Parathyroid adenoma (tissue), 2 donors: ENCODE measurements at regions not wholly inside any gene's neighbourhood (a gene's known extent, or its start where the extent isn't known, plus 50 kb on each side); places are given as distances from the start of the nearest gene placed in this dataset.

Experiments
- H2AFZ ChIP-seq: fragments of 300-600 bp; sonication (generic); one replicate; pipeline ENCODE4 v1.7.0; 2017; ENCODE audit warnings: antibody characterized with exemption, mild to moderate bottlenecking
- H3K27ac ChIP-seq: fragments of 300-600 bp; sonication (generic); one replicate; pipeline ENCODE4 v1.7.0; 2017
- H3K27me3 ChIP-seq: fragments of 300-600 bp; sonication (generic); one replicate; pipeline ENCODE4 v1.7.0; 2017; ENCODE audit warnings: low read length; ENCODE audit not compliant: control insufficient read depth, insufficient read depth
- H3K36me3 ChIP-seq: fragments of 300-600 bp; sonication (generic); one replicate; pipeline ENCODE4 v1.7.0; 2017; ENCODE audit warnings: low read length; ENCODE audit not compliant: control insufficient read depth, insufficient read depth
- H3K4me1 ChIP-seq: fragments of 300-600 bp; sonication (generic); one replicate; pipeline ENCODE4 v1.7.0; 2017; ENCODE audit warnings: control low read depth
- H3K4me2 ChIP-seq: fragments of 300-600 bp; sonication (generic); one replicate; pipeline ENCODE4 v1.7.0; 2017; ENCODE audit warnings: low read length
- H3K4me3 ChIP-seq: fragments of 300-600 bp; sonication (generic); one replicate; pipeline ENCODE4 v1.7.0; 2017; ENCODE audit warnings: low read depth, low read length
- H3K79me2 ChIP-seq: fragments of 300-600 bp; sonication (generic); one replicate; pipeline ENCODE4 v1.7.0; 2017; ENCODE audit warnings: control low read depth
- H3K9ac ChIP-seq: fragments of 300-600 bp; sonication (generic); one replicate; pipeline ENCODE4 v1.7.0; 2017; ENCODE audit warnings: mild to moderate bottlenecking
- H3K9me3 ChIP-seq: fragments of 300-600 bp; sonication (generic); one replicate; pipeline ENCODE4 v1.7.0; 2017; ENCODE audit warnings: low read length; ENCODE audit not compliant: control insufficient read depth
- TF ChIP-seq, protein P1 (sequence below): fragments of 300-600 bp; sonication (generic); IDR thresholded peaks from one replicate; pipeline ENCODE4 v1.7.0; 2017; ENCODE audit warnings: antibody characterized with exemption, mild to moderate bottlenecking
- donor health status: primary hyperparathyroidism.

DNA sequence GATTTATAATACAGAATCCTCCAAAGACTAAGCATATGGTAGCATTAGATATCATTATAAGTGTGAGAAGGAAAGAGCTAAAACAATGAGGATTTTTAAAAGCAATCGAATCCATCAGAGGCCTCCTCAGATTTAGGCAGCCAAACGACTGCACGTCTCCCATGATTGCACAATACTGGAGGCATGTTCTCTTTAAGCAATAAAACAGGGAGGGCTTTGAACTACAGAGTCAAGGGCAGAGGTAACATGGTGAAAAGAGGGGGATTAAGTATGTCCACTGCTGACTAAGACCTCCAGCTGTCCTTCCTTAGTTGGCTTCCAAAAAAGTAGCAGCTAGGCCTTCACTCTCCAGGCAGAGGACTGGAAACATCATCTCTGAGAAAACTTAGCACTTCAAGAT, 298.7 kb upstream of the RGMB start:
- Histone ChIP-seq H3K36me3 (no peaks in the 10 kb centered on the region), H3K79me2 (no peaks in the 10 kb centered on the region), H3K9me3 (no peaks in the 10 kb centered on the region), H3K4me2 (no peak overlapping the region), H3K27me3 (no peaks in the 10 kb centered on the region), H3K4me3 (no peak overlapping the region), H3K9ac (no peak overlapping the region), H3K4me1 (no peaks in the 10 kb centered on the region), H3K27ac (no peak overlapping the region), H2AFZ (no peak overlapping the region)
- TF ChIP-seq, protein P1, sequence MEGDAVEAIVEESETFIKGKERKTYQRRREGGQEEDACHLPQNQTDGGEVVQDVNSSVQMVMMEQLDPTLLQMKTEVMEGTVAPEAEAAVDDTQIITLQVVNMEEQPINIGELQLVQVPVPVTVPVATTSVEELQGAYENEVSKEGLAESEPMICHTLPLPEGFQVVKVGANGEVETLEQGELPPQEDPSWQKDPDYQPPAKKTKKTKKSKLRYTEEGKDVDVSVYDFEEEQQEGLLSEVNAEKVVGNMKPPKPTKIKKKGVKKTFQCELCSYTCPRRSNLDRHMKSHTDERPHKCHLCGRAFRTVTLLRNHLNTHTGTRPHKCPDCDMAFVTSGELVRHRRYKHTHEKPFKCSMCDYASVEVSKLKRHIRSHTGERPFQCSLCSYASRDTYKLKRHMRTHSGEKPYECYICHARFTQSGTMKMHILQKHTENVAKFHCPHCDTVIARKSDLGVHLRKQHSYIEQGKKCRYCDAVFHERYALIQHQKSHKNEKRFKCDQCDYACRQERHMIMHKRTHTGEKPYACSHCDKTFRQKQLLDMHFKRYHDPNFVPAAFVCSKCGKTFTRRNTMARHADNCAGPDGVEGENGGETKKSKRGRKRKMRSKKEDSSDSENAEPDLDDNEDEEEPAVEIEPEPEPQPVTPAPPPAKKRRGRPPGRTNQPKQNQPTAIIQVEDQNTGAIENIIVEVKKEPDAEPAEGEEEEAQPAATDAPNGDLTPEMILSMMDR = no peak

DNA sequence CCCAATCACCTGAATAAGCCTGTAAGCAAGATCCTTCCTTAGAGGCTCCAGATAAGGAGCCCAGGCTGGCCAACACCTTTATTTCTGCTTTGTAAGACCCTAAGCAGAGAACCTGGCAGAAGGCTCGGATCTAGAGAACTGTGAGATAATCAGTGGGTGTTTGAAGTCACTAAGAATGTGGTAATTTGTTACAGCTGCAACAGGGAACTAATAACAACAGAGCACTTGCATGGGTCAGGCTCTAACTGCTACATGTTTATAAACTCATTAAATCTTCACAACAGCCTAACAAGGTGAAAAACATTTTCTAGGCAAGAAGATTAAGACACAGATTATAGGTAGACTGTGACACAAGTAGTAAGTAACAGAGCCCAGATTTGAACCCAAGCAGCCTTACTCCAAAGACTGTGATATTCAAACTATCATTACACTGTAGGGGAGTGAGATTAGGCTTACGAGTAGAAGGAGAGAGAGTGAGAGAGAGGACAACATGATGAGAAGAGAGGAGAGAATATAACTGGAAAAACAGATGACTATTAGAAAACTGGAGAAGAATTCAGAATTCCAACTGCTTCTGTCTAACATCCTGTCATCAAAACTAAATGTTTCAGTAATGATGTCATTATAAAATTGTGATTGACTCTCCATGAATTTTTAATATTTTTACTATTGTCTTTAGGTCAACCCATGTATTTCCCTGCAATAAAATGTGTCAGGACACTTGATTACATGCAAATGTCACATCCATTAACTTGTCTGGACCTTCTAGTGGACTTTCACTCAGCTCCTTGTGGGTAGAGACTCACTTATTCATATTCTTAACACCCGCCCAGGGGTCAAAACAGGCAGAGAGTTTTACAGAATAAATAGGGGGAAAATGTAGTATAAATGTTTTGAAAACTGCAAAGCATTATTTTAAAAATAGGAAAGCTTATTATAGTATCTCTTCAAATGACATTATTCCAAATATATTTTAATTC, 290.9 kb upstream of the RGMB start:
- no peak overlapping the region for H3K27ac ChIP-seq
- no peaks in the 10 kb centered on the region for H3K4me1 ChIP-seq
- H3K27me3 ChIP-seq = no peaks in the 10 kb centered on the region
- H3K9me3 ChIP-seq = no peaks in the 10 kb centered on the region
- no peaks in the 10 kb centered on the region for H3K79me2 ChIP-seq
- H3K4me2 ChIP-seq = no peak overlapping the region
- no peak overlapping the region for H2AFZ ChIP-seq
- no peaks in the 10 kb centered on the region for H3K36me3 ChIP-seq
- TF ChIP-seq, protein P1 = no peak
- no peak overlapping the region for H3K9ac ChIP-seq
- H3K4me3 ChIP-seq = no peak overlapping the region

DNA sequence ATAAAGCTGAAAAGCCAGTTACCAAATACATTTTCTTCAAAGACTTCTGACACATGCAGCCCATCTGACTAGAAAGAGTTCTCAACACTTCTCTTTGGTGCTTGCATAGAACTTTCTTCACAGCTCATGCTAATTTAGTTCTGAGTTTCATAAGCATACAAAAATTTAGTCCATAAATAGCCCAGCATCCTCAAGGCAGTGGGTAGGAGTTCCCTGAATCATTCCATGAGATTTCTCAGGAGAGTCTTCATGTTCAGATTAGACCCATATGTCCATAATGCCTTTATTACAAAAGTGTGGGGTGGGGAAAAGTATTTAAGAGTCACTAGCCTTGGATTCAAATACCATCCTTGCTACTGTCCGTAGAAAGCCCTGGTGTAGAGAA, 290.2 kb upstream of the RGMB start:
- TF ChIP-seq, protein P1 = no peak
- Histone ChIP-seq H3K4me1 (no peaks in the 10 kb centered on the region), H3K9me3 (no peaks in the 10 kb centered on the region), H3K27me3 (no peaks in the 10 kb centered on the region), H3K9ac (no peak overlapping the region), H2AFZ (no peak overlapping the region), H3K27ac (no peak overlapping the region), H3K36me3 (no peaks in the 10 kb centered on the region), H3K4me2 (no peak overlapping the region), H3K4me3 (no peak overlapping the region), H3K79me2 (no peaks in the 10 kb centered on the region)

DNA sequence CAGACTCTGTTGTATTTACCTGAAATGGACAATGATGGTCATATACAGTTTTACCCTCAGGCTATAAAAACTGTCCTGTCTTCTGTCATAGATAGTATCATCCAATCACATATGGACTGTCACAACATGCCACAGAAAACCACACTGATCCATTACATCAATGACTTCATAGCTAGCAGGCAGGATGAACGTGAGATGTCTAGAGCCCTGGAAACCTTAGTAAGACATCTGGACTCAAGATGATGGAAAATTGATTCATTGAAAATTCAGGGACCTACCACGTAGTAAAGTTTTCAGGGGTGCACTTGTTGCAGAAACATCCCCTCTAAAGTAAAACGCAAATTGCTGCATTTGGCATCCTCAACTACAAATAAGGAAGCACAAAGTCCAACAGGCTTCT, 284.4 kb upstream of the RGMB start:
- Histone ChIP-seq H3K4me3 (no peak overlapping the region), H3K27me3 (no peaks in the 10 kb centered on the region), H2AFZ (no peak overlapping the region), H3K36me3 (no peaks in the 10 kb centered on the region), H3K4me1 (no peaks in the 10 kb centered on the region), H3K79me2 (no peaks in the 10 kb centered on the region), H3K9ac (no peak overlapping the region), H3K4me2 (no peak overlapping the region), H3K9me3 (no peaks in the 10 kb centered on the region), H3K27ac (no peak overlapping the region)
- TF ChIP-seq, protein P1 = no peak

DNA sequence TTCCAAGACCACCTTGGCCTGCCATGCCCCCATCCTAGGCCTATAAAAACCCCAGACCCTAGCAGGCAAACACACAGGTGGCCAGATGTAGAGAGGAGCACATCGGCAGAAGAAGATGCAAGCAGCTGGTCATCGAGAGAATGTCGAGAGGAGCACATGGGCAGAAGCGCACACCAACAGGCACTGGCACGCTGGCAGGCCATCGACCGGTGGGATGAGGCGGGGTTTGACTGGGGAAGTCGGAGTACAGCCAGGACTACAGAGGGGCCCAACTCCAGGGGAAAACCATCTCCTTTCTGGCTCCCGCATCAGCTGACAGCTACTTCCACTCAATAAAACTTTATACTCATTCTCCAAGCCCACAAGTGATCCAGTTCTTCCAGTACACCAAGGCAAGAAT, 283.1 kb upstream of the RGMB start:
- no peak overlapping the region for H2AFZ ChIP-seq
- no peaks in the 10 kb centered on the region for H3K27me3 ChIP-seq
- H3K9ac ChIP-seq = no peak overlapping the region
- H3K4me3 ChIP-seq = no peak overlapping the region
- H3K27ac ChIP-seq = no peak overlapping the region
- no peaks in the 10 kb centered on the region for H3K4me1 ChIP-seq
- H3K9me3 ChIP-seq = no peaks in the 10 kb centered on the region
- TF ChIP-seq, protein P1 = no peak
- no peak overlapping the region for H3K4me2 ChIP-seq
- no peaks in the 10 kb centered on the region for H3K36me3 ChIP-seq
- no peaks in the 10 kb centered on the region for H3K79me2 ChIP-seq
